ENCODE measurements at regions not wholly inside any gene's neighbourhood (a gene's known extent, or its start where the extent isn't known, plus 50 kb on each side); places are given as distances from the start of the nearest gene placed in this dataset.

DNA sequence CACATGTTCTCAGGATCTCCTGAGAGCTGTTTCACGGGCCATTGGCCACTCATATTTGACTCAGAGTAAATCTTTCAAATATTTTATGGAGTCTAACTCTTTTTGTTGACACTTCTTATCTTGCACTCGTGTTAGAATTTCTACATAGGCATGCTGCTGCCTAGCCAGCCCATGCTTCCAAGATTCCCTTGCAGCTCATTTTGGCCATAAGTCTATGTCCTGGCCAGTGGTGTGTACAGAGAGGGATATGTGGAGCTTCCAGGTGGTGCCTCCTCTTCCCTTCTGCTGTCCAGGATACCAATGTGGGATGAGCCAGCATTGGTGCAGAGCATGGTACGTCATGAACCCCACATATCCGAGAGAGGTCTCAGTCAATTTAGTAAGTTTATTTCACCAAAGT lies 522.6 kb downstream of the QKI start:
- Histone ChIP-seq H3K27ac (ENCODE audit: extremely low read length, insufficient read depth, low read length) (no peak overlapping the region), H3K4me1 (ENCODE audit: insufficient read depth, low read length) (no peaks in the 10 kb centered on the region), H2AFZ (ENCODE audit: low read length) (no peak overlapping the region), H3K79me2 (ENCODE audit: insufficient read depth, low read length) (no peaks in the 10 kb centered on the region), H3K4me2 (ENCODE audit: low read depth, low read length) (no peak overlapping the region), H4K20me1 (ENCODE audit: insufficient read depth, low read length) (no peaks in the 10 kb centered on the region; the same call in 1 of the 2 replicates), H3K9me3 (ENCODE audit: low read length) (no peaks in the 10 kb centered on the region), H3K27me3 (ENCODE audit: control insufficient read depth in 1 of 2, insufficient read depth in 2 of 2, low read length in 2 of 2) (peaks cover 0 to 14% of the 10 kb centered on the region in 2 experiments; a peak in 2 of 5 replicates), H3K9ac (ENCODE audit: insufficient read depth, low read depth, low read length) (no peak overlapping the region), H3K36me3 (replicated peaks in 1 of 2; ENCODE audit: control insufficient read depth in 1 of 2, insufficient read depth in 2 of 2, low read length in 2 of 2) (no peaks in the 10 kb centered on the region), H3K4me3 (replicated peaks in 1 of 3; ENCODE audit: insufficient read depth in 1 of 3, low read depth in 2 of 3, low read length in 3 of 3) (no peak overlapping the region)
- FAIRE-seq, result no peak
- POLR2A ChIA-PET, result no interaction called here
- under 1% methylated on average over 4 of the region's 4 CpGs for WGBS (ENCODE audit: low lambda C conversion rate)
- in situ Hi-C loops (cut with HindIII; ENCODE audit: extremely low pct_ligation_motif_present, low pct_unique_long_range_greater_than_20kb), result no loop called here
- no peak for DNase-seq (ENCODE audit: low spot score)
- BruUV-seq (replicated peaks), result no TSS peak
- ATAC-seq, result no peak
- CTCF ChIA-PET (ENCODE audit: low intra/inter-chr PET ratio, low total read pairs), result no interaction called here
- TF ChIP-seq, protein P1, sequence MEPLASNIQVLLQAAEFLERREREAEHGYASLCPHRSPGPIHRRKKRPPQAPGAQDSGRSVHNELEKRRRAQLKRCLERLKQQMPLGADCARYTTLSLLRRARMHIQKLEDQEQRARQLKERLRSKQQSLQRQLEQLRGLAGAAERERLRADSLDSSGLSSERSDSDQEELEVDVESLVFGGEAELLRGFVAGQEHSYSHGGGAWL (CRISPR knock-in tag; IDR thresholded peaks at IDR 0.05), result no peak
- TF ChIP-seq CREB1 (IDR thresholded peaks at IDR 0.05) (0 out of 2 replicates have a peak, but pooled peaks have one; percentile 10), CREB1 (CRISPR knock-in tag; IDR thresholded peaks at IDR 0.05) (no peak), ARNT2 (CRISPR knock-in tag; IDR thresholded peaks at IDR 0.05; ENCODE audit: low read depth) (no peak)
- intact Hi-C loops (cut with micrococcal nuclease; ENCODE audit: unreplicated experiment), result no loop called here

DNA sequence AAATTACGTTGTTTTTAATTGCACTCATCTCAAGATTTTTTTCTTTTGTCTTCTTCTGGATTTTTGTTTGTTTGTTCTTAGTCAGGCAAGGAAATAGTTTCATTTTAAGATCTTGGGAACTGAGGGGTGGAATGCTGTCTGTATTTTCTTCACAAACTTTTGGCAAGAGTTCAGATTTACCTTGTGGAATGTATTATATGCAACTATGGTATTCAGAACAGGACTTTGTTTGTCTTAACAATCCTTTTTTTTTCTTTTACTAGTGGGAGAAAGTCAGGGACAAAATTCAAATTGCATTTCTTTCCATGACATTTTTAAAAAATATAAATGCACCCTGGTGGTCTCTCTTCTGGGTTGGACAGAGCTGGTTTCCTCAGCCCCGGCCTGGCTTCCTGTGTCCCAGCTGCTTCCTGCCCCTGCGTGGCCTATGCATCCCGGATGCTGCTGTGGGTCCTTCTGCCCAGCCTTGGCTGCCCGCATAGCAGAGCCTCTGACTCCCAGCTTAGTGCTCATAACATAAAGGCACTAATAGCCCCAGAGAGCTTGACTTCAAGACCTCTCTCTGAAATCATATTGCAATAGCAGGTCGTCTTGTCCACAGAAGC lies 520.7 kb downstream of the QKI start:
- DNase-seq (ENCODE audit: low spot score) (no peak), FAIRE-seq (no peak), ATAC-seq (no peak)
- peaks cover 0 to 14% of the 10 kb centered on the region in 2 experiments; a peak in 1 of 5 replicates for H3K27me3 ChIP-seq (ENCODE audit: control insufficient read depth in 1 of 2, insufficient read depth in 2 of 2, low read length in 2 of 2)
- in situ Hi-C loops (cut with HindIII; ENCODE audit: extremely low pct_ligation_motif_present, low pct_unique_long_range_greater_than_20kb) (no loop called here), intact Hi-C loops (cut with micrococcal nuclease; ENCODE audit: unreplicated experiment) (no loop called here)
- H4K20me1 ChIP-seq (ENCODE audit: insufficient read depth, low read length), result no peaks in the 10 kb centered on the region; the same call in 1 of the 2 replicates
- H3K4me2 ChIP-seq (ENCODE audit: low read depth, low read length), result no peak overlapping the region
- no peaks in the 10 kb centered on the region for H3K79me2 ChIP-seq (ENCODE audit: insufficient read depth, low read length)
- POLR2A ChIA-PET, result no interaction called here
- no peak overlapping the region for H2AFZ ChIP-seq (ENCODE audit: low read length)
- CTCF ChIA-PET (ENCODE audit: low intra/inter-chr PET ratio, low total read pairs), result no interaction called here
- BruUV-seq (replicated peaks), result no TSS peak
- no peak overlapping the region for H3K4me3 ChIP-seq (replicated peaks in 1 of 3; ENCODE audit: insufficient read depth in 1 of 3, low read depth in 2 of 3, low read length in 3 of 3)
- H3K9me3 ChIP-seq (ENCODE audit: low read length), result no peaks in the 10 kb centered on the region
- H3K9ac ChIP-seq (ENCODE audit: insufficient read depth, low read depth, low read length), result no peak overlapping the region
- H3K27ac ChIP-seq (ENCODE audit: extremely low read length, insufficient read depth, low read length), result no peak overlapping the region
- 14% methylated on average over 6 of the region's 6 CpGs for WGBS (ENCODE audit: low lambda C conversion rate)
- no peaks in the 10 kb centered on the region for H3K36me3 ChIP-seq (replicated peaks in 1 of 2; ENCODE audit: control insufficient read depth in 1 of 2, insufficient read depth in 2 of 2, low read length in 2 of 2)
- no peaks in the 10 kb centered on the region for H3K4me1 ChIP-seq (ENCODE audit: insufficient read depth, low read length)
- TF ChIP-seq SP2 (CRISPR knock-in tag; IDR thresholded peaks at IDR 0.05) (no peak), ETV6 (CRISPR knock-in tag; conservative IDR thresholded peaks at IDR 0.05) (no peak), ZNF891 (CRISPR knock-in tag; IDR thresholded peaks at IDR 0.05) (no peak), EHMT2 (IDR thresholded peaks at IDR 0.05; ENCODE audit: borderline replicate concordance, low read depth, low read length) (no peak), ZFP36L2 (CRISPR knock-in tag; IDR thresholded peaks at IDR 0.05) (no peak), ZNF598 (CRISPR knock-in tag; IDR thresholded peaks at IDR 0.05; ENCODE audit: borderline replicate concordance) (no peak), CC2D1A (CRISPR knock-in tag; IDR thresholded peaks at IDR 0.05) (no peak), ZSCAN31 (CRISPR knock-in tag; IDR thresholded peaks at IDR 0.05; ENCODE audit: low read depth) (no peak), NR2F1 (CRISPR knock-in tag; IDR thresholded peaks at IDR 0.05) (no peak), ZNF788 (CRISPR knock-in tag; IDR thresholded peaks at IDR 0.05; ENCODE audit: borderline replicate concordance) (no peak), ZFYVE20 (CRISPR knock-in tag; IDR thresholded peaks at IDR 0.05; ENCODE audit: borderline replicate concordance, low read depth) (no peak), ZNF652 (CRISPR knock-in tag; IDR thresholded peaks at IDR 0.05; ENCODE audit: borderline replicate concordance, low read depth) (no peak)
- TF ChIP-seq, protein P2, sequence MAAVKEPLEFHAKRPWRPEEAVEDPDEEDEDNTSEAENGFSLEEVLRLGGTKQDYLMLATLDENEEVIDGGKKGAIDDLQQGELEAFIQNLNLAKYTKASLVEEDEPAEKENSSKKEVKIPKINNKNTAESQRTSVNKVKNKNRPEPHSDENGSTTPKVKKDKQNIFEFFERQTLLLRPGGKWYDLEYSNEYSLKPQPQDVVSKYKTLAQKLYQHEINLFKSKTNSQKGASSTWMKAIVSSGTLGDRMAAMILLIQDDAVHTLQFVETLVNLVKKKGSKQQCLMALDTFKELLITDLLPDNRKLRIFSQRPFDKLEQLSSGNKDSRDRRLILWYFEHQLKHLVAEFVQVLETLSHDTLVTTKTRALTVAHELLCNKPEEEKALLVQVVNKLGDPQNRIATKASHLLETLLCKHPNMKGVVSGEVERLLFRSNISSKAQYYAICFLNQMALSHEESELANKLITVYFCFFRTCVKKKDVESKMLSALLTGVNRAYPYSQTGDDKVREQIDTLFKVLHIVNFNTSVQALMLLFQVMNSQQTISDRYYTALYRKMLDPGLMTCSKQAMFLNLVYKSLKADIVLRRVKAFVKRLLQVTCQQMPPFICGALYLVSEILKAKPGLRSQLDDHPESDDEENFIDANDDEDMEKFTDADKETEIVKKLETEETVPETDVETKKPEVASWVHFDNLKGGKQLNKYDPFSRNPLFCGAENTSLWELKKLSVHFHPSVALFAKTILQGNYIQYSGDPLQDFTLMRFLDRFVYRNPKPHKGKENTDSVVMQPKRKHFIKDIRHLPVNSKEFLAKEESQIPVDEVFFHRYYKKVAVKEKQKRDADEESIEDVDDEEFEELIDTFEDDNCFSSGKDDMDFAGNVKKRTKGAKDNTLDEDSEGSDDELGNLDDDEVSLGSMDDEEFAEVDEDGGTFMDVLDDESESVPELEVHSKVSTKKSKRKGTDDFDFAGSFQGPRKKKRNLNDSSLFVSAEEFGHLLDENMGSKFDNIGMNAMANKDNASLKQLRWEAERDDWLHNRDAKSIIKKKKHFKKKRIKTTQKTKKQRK (IDR thresholded peaks at IDR 0.05; ENCODE audit: low read length), result no peak

All from HepG2 (cell line).